PC-9 (cell line): ENCODE measurements at regions not wholly inside any gene's neighbourhood (a gene's known extent, or its start where the extent isn't known, plus 50 kb on each side); places are given as distances from the start of the nearest gene placed in this dataset.

Source experiments
- BruUV-seq: library from RNA; stranded (reverse); fragments of 400-500 nt; replicated peaks from 2 replicates; lab custom pipeline; 2021; lab: Mats Ljungman, UMichigan
- CTCF ChIA-PET: fragments of 300-600 bp; sonication (Branson Sonifier 250); formaldehyde crosslinking; loops from one replicate; lab custom pipeline; 2022; ENCODE audit warnings: antibody characterized with exemption; lab: Charles Lee
- POLR2A ChIA-PET: fragments of 300-600 bp; sonication (Branson Sonifier 250); formaldehyde crosslinking; loops from one replicate; lab custom pipeline; 2022; ENCODE audit warnings: antibody characterized with exemption; ENCODE audit not compliant: unreplicated experiment; lab: Charles Lee
- DNase-seq, 2 experiments: peaks; one replicate each; pipeline versions ENCODE4 v3.0.0 to v3.0.0-alpha.2; 2015 to 2022; ENCODE audit warnings: mixed read lengths in 1 of 2
- H2AFZ ChIP-seq: fragments of 200-600 bp; sonication (generic); 2 replicates; pipeline ENCODE4 v1.8.1; 2017; ENCODE audit warnings: antibody characterized with exemption
- H3F3A ChIP-seq: fragments of 200-600 bp; sonication (generic); 2 replicates; pipeline ENCODE4 v1.8.1; 2017; ENCODE audit warnings: antibody characterized with exemption, mild to moderate bottlenecking, low read depth; ENCODE audit not compliant: insufficient read depth
- H3K27ac ChIP-seq: fragments of 200-600 bp; sonication (generic); 2 replicates; pipeline ENCODE4 v1.6.1; 2016; ENCODE audit warnings: mixed run types
- H3K27me3 ChIP-seq: fragments of 200-600 bp; sonication (generic); 2 replicates; pipeline ENCODE4 v1.6.1; 2016; ENCODE audit warnings: low read depth, mixed run types; ENCODE audit not compliant: insufficient read depth
- H3K36me3 ChIP-seq: fragments of 200-600 bp; sonication (generic); 2 replicates; pipeline ENCODE4 v1.6.1; 2016; ENCODE audit warnings: low read depth, mixed run types
- H3K4me1 ChIP-seq: fragments of 200-600 bp; sonication (generic); replicated peaks from 2 replicates; pipeline ENCODE4 v1.6.1; 2016; ENCODE audit warnings: mixed run types; ENCODE audit not compliant: insufficient read depth
- H3K4me2 ChIP-seq: fragments of 200-600 bp; sonication (generic); 2 replicates; pipeline ENCODE4 v1.6.1; 2017; ENCODE audit warnings: mixed run types
- H3K4me3 ChIP-seq: fragments of 200-600 bp; sonication (generic); 2 replicates; pipeline ENCODE4 v1.6.1; 2016; ENCODE audit warnings: mixed run types
- H3K79me2 ChIP-seq: fragments of 200-600 bp; sonication (generic); 2 replicates; pipeline ENCODE4 v1.6.1; 2017; ENCODE audit warnings: low read depth, mixed run types
- H3K9me2 ChIP-seq: fragments of 200-600 bp; sonication (generic); 2 replicates; pipeline ENCODE4 v1.8.1; 2017; ENCODE audit warnings: mild to moderate bottlenecking; ENCODE audit not compliant: insufficient read depth
- H3K9me3 ChIP-seq: fragments of 200-600 bp; sonication (generic); 2 replicates; pipeline ENCODE4 v1.8.1; 2016; ENCODE audit warnings: low read depth; ENCODE audit not compliant: insufficient read depth
- H4K20me1 ChIP-seq: fragments of 200-600 bp; sonication (generic); 2 replicates; pipeline ENCODE4 v1.8.1; 2017; ENCODE audit not compliant: insufficient read depth
- EZH2 ChIP-seq: fragments of 200-600 bp; sonication (generic); IDR thresholded peaks from 2 replicates; pipeline ENCODE4 v1.8.0; 2017; ENCODE audit warnings: antibody characterized with exemption, low read depth
- intact Hi-C: fragments of 100-400 bp; cut with micrococcal nuclease; formaldehyde crosslinking; loops from one replicate; pipeline ENCODE4 v1.10.0; 2022; ENCODE audit not compliant: unreplicated experiment
- TF ChIP-seq, protein P1 (sequence below): fragments of 200-600 bp; sonication (generic); conservative IDR thresholded peaks from 2 replicates; pipeline ENCODE4 v1.6.1; 2017; ENCODE audit warnings: mixed run types, antibody characterized with exemption, mild to moderate bottlenecking, moderate library complexity

DNA sequence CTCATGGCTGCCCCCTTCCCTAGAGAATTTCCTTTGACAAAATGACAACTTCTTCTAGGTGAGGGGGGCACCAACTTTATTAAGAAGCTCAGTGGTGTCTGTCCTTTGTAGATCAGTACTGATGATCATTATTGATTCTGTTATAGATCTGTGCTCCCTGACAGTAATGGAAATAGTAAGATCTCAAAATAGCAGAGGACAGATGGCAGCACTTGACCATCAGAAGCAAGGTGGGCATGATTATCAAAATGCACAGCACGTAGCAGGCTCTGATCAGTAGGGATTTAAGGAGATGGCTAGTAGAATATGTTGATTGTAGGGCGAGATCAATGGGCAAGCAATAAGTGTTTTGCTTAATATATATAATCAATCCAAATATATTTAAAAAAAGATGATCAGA is 208.6 kb upstream of the HDDC2 start:
- Histone ChIP-seq H3K4me3 (no peak overlapping the region), H3K27me3 (no peaks in the 10 kb centered on the region), H3K4me1 (no peaks in the 10 kb centered on the region), H3K9me3 (no peaks in the 10 kb centered on the region), H3K9me2 (no peaks in the 10 kb centered on the region), H3K27ac (no peak overlapping the region), H3F3A (no peaks in the 10 kb centered on the region), H3K36me3 (no peaks in the 10 kb centered on the region), H3K4me2 (no peak overlapping the region), H3K79me2 (no peaks in the 10 kb centered on the region), H4K20me1 (no peaks in the 10 kb centered on the region), H2AFZ (no peak overlapping the region)
- ChIA-PET CTCF (no interaction called here), POLR2A (no interaction called here)
- DNase-seq, result no peak
- intact Hi-C loops, result no loop called here
- no TSS peak for BruUV-seq
- TF ChIP-seq, protein P1, sequence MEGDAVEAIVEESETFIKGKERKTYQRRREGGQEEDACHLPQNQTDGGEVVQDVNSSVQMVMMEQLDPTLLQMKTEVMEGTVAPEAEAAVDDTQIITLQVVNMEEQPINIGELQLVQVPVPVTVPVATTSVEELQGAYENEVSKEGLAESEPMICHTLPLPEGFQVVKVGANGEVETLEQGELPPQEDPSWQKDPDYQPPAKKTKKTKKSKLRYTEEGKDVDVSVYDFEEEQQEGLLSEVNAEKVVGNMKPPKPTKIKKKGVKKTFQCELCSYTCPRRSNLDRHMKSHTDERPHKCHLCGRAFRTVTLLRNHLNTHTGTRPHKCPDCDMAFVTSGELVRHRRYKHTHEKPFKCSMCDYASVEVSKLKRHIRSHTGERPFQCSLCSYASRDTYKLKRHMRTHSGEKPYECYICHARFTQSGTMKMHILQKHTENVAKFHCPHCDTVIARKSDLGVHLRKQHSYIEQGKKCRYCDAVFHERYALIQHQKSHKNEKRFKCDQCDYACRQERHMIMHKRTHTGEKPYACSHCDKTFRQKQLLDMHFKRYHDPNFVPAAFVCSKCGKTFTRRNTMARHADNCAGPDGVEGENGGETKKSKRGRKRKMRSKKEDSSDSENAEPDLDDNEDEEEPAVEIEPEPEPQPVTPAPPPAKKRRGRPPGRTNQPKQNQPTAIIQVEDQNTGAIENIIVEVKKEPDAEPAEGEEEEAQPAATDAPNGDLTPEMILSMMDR, result no peak
- no peak for TF ChIP-seq EZH2

DNA sequence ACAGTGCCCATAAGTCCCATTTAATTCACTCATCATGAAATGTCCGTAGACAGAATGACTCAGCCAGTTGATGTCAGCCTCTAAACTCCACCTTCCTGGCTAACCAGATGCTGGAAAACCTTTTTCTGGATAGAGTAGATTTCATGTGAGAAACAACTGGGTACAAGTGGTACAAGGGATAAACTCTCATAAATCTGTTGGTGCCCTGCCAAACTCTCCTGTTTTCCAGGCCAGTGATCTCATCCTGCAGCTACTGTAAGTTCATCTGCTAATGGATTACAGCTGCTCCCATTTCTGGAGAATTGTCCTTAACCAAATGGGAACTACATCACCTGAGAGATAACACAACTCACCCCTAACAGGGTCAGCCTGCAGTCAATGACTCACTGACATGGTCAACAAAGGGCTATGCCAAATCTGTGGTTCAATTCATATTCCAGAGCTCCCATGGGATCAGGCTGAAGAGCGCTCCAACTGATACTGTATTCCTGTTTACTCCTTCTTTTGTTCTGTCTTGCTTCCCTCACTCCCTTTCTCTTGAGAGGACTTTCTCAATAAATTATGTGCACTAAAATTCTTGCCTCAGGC is 210.1 kb upstream of the HDDC2 start:
- Histone ChIP-seq H3K79me2 (no peaks in the 10 kb centered on the region), H3K9me3 (no peaks in the 10 kb centered on the region), H3K9me2 (no peaks in the 10 kb centered on the region), H3K27me3 (no peaks in the 10 kb centered on the region), H2AFZ (no peak overlapping the region), H3F3A (no peaks in the 10 kb centered on the region), H3K4me3 (no peak overlapping the region), H3K36me3 (no peaks in the 10 kb centered on the region), H4K20me1 (no peaks in the 10 kb centered on the region), H3K4me1 (no peaks in the 10 kb centered on the region), H3K4me2 (no peak overlapping the region), H3K27ac (no peak overlapping the region)
- DNase-seq, result no peak
- ChIA-PET POLR2A (no interaction called here), CTCF (no interaction called here)
- intact Hi-C loops, result no loop called here
- no TSS peak for BruUV-seq
- TF ChIP-seq, protein P1, result no peak
- TF ChIP-seq EZH2, result no peak

DNA sequence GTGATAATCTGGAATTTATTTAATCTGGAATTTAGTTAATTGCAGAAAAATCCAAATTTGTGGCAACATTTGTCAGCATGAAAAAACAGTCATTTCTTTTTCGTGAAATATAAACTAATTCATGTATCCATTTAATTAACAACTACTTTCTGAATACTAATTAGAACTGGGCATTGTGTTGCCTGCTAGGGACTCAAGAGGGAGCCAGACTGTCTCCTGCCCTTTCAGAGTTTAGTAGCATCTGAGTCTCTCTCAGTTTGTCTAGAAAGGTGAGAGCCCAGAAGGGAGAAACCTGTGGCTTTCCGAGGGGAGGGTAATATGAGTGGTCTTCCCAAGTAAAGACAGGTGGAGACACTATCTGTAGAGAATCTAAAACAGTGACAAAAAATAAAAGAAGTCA is 210.9 kb upstream of the HDDC2 start:
- H3K27me3 ChIP-seq, result no peaks in the 10 kb centered on the region
- ChIA-PET CTCF (no interaction called here), POLR2A (no interaction called here)
- H3K9me2 ChIP-seq, result no peaks in the 10 kb centered on the region
- DNase-seq, result no peak
- H4K20me1 ChIP-seq, result no peaks in the 10 kb centered on the region
- no TSS peak for BruUV-seq
- H3K4me3 ChIP-seq, result no peak overlapping the region
- H3K4me1 ChIP-seq, result no peaks in the 10 kb centered on the region
- no peak overlapping the region for H3K4me2 ChIP-seq
- intact Hi-C loops, result no loop called here
- no peaks in the 10 kb centered on the region for H3F3A ChIP-seq
- no peaks in the 10 kb centered on the region for H3K36me3 ChIP-seq
- no peak overlapping the region for H2AFZ ChIP-seq
- no peak overlapping the region for H3K27ac ChIP-seq
- H3K9me3 ChIP-seq, result no peaks in the 10 kb centered on the region
- TF ChIP-seq, protein P1, result peak; percentile 55; the same call in 1 of the 2 replicates
- no peak for TF ChIP-seq EZH2
- no peaks in the 10 kb centered on the region for H3K79me2 ChIP-seq
